HL-60/S4 treated with retinoic acid at 250 ng/mL for 4 days and 3 days (cell line): ENCODE measurements at regions not wholly inside any gene's neighbourhood (a gene's known extent, or its start where the extent isn't known, plus 50 kb on each side); places are given as distances from the start of the nearest gene placed in this dataset.

ENCODE experiments used
- in situ Hi-C: fragments of 300-500 bp; cut with MboI; formaldehyde crosslinking; loops from 2 replicates; pipeline ENCODE4 v1.7.0; 2022; ENCODE audit warnings: low sequenced_read_pairs

DNA sequence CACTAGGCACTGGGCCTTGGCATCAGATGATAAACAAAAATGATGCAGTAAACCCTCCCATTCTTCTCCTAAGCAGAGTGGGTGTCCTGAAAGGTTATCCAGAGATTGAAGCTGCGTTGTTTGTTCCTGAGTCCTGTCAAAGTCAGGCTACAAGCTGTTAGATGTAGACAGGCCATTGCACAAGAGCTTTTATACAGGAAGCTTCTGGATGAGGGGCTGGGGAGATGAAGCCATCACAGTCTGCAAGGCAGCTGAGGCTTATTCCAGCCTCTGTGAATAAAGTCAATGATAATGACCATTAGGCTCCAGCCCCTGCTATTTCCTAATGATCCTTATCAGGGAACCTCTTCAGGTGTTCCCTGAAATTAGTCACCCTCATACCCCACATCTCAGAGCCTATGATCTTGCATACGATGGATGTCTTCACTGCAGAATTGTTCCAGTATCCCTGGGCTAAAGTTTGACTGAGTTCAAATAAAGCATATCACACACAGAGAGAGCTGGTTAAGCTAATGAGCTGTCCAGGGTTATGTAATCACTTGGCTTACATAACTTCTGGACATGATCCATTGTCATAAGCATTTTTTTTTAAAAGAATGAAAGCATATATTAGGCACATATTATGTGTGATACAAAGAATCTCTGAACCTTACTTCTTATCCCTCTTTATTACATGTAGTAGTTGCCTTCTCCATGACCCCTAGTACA lies 337.1 kb upstream of the OR4E1 start:
- in situ Hi-C loops = no loop called here

DNA sequence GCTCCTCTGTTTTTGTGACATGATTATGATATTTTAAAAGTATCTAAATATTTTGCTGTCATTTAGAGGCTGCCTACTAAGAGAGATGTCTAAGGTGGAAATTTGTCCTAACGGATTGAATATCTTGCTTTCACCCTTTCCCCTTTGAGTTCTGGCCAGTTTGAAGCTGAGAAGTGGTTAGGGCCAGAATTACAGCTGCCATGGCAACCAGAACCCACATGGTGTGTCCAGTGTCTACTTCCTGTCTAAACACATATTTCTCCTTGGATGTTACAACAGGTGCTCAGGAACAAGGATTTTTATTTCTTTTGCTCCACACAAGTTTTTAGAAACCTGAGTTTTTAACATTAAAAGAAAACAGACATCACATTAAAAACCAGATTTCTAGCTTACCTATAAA lies 335.1 kb upstream of the OR4E1 start:
- in situ Hi-C loops = no loop called here

DNA sequence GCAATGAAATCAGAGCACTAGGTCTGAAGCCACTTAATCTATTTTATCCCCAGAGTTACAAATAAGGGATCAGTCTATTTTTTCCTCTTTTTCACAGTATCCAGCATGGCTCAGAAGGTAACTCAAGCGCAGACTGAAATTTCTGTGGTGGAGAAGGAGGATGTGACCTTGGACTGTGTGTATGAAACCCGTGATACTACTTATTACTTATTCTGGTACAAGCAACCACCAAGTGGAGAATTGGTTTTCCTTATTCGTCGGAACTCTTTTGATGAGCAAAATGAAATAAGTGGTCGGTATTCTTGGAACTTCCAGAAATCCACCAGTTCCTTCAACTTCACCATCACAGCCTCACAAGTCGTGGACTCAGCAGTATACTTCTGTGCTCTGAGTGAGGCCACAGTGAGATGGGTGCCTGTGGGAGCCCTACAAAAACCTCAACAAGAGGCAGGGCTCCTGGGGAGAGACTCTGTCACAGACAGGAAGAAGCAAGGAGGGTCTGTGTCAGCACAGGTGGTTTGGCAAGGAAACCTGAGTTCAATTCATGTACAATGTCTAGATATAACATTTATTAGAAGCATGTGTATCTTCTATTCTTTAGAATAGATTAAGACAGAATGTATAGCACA lies 334.3 kb upstream of the OR4E1 start:
- in situ Hi-C loops = no loop called here

DNA sequence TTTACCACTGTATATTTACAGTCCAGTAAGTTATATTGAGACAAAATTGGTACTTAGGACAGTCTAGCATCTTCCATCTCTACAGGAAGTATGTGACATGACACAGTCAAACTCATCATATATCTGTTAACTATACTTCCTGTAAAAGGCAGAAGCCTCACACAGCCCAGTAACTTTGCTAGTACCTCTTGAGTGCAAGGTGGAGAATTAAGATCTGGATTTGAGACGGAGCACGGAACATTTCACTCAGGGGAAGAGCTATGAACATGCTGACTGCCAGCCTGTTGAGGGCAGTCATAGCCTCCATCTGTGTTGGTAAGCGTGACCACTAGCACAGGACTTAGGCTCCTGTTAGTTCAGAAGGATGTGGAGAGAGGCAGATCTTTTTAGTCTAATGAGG lies 333.7 kb upstream of the OR4E1 start:
- in situ Hi-C loops = no loop called here

DNA sequence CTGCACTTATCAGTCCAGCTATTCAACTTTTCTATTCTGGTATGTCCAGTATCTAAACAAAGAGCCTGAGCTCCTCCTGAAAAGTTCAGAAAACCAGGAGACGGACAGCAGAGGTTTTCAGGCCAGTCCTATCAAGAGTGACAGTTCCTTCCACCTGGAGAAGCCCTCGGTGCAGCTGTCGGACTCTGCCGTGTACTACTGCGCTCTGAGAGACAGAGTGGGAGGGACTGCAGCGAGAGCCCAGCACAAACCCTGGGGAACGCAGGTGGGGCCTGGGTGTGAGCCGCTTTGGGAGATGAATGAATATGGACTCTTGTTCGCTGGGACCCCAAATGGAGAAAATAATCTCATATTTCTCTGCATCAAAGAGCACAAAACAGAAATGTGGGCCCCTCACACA lies 329.8 kb upstream of the OR4E1 start:
- in situ Hi-C loops = no loop called here

DNA sequence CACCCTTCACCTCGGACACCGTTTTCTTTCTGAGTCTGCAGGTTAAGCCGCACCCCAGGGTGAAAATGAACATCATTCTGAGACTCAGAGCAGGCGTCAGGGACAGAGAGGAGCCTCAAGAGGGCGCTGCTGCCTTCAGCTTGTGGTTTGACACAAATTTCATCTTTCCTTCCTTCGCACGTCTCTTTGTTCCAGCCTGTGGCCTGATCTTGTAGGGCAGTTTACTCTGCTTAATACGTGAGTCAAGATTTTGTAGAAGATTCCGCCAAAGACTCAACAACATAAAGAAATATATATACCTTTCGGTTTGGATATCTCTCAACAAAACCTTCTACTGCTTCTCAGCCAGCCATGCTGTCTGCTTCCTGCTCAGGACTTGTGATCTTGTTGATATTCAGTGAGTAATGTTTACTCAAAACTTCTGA lies 329.3 kb upstream of the OR4E1 start:
- in situ Hi-C loops = no loop called here

DNA sequence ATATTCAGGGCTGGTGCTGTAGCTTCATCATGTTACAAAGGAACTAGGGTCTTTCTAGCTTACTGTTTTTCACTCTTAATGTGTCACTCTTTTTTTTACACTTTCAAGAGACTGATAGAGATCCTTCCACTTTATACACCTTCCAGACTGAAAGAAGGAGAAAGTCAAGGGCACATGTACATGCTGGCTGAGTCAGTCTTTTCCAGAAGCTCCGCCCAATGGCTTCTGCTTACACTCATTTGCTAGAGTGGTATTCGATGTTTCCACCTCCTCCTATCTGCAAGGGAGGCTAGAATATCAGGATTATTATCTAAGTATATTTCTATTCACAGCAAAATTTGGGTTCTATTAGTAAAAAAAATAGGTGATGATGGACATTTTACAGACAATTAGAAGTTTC lies 325.8 kb upstream of the OR4E1 start:
- in situ Hi-C loops = no loop called here

DNA sequence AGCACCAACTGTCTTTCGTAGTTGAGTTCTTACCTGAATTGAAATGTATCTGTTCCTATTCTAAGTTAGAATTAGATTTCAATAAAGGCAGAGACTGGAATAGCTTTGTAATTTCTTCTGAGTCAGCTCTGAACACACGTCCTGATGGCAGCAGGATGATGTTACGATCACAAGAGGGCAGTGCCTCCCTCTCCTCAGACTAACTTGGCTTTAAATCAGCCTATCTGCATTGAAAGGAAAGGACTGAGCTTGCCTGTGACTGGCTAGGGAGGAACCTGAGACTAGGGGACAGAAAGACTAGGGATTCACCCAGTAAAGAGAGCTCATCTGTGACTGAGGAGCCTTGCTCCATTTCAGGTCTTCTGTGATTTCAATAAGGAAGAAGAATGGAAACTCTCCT lies 323.7 kb upstream of the OR4E1 start:
- in situ Hi-C loops = no loop called here

DNA sequence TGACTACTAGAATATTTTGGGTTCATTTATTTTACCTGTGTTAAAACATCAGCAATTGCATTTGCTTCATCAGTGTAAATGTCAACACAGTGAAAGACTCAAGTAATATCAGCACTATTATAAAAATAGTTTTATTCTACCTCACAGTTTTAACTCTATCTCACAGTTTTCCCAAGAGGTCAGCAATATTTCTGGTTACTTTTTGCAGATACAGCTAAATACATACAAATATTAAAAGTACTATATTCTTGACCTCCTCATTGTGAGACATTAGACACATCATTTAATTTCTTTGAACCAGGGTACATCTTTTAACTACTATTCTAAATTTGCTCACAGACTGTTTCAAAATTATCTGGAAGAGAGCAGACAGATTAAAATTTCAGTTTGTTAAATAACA lies 321.7 kb upstream of the OR4E1 start:
- in situ Hi-C loops = no loop called here

DNA sequence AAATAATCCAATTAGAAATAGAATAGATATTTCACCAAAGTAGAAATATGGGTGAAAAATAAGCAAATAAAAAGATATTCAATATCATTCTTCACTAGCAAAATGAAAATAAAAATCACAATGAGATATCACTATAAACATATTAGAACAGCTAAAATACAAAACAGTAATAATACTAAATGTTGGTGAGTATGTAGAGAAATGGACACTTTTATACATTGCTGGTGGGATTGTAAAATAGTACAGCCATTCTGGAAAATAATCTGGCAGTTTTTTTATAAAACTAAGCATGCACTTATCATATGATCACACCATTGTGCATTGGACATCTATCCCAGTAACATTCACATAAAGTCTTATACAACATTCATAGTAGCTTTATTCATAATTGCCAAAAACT lies 320.2 kb upstream of the OR4E1 start:
- in situ Hi-C loops = no loop called here

DNA sequence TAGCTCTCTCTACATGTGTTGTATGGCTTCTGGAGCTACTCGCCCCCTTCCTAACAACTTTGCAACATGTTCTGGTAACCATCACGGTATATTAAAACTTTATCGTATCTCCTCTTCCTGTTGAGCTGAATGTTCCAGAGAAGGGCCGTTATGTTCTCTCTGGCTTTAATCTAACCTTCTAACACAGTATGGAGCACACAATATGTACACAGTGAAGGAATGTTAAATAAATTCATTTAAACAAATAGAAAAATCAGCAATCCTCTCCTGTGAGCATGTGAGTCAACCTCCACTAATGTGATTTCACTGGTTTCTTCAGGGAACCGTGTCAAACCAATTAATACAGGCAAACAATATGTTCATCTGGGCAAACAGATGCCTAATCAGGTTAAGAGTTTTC lies 319.5 kb upstream of the OR4E1 start:
- in situ Hi-C loops = no loop called here

DNA sequence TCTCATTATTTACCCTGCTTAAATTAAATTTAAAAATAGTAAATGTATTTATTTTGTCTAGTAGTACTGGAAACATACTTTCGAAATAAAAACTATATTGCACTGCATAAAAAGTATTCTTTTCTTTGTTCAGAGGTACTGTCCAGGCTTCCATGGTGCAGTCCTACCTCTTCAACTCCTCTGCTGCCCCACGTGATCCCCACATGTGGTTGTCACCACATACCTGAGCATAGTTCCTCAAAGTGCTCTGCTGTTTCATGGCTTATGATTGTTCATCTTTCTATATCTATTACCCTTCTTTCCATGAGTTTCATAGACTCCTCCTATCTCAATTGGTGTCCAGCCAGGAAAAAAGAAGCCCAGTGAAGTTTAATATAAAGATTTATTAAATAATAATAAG lies 317.5 kb upstream of the OR4E1 start:
- in situ Hi-C loops = no loop called here

DNA sequence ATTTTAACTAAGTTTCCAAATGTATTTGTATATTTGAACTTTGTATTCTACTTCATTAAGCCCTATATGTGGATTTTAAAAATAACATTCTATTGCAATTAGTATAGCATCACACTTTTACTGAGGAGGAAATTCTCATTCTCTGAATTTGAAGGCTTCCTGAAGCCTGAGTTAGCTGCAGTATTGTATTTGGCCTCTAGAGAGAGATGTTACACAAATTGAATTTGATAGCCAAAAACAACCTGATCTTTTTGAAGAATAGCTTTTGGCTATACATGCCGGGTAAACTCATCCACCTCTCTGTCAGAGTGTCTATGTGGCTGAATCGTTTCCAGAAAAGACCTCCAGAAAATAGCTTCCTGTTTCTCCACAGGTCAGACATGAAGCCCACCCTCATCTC lies 316.5 kb upstream of the OR4E1 start:
- in situ Hi-C loops = no loop called here

DNA sequence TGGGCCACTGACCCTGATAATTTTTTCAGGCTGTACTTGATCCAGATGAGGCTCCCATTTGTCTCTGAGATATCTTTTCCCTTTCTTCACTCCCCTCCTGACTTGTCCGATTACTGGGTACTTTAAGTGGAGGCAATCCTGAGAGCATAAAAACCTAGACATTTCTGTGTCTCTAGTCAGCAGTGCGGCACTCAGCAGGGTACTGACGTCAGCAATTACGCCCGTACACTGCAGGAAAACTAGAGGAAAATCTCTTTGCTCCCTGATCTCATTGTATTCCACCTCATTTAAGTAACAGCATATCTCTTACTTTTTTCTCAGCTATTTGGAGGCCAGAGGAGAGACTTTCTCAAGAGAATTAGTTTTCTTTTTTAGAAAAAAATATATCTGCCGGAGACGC lies 315.5 kb upstream of the OR4E1 start:
- in situ Hi-C loops = no loop called here

DNA sequence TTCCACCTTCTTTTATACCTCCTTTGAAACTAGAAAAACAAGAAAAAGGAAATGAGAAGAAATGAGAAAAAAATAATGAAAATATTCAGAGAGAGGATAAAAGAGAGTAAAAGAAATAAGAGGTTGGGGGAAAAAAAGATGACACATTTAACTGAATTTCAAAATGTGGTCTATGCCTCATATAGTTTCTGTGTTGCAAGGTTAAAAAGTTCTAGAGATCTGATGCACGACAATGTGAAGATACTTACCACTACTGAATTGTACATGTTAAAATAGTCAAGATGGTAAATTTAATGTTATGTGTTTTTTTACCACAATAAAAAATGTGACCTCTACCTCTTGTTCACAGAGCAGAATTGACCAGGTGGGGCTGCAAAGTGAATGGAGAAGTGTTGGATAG lies 314.8 kb upstream of the OR4E1 start:
- in situ Hi-C loops = no loop called here

DNA sequence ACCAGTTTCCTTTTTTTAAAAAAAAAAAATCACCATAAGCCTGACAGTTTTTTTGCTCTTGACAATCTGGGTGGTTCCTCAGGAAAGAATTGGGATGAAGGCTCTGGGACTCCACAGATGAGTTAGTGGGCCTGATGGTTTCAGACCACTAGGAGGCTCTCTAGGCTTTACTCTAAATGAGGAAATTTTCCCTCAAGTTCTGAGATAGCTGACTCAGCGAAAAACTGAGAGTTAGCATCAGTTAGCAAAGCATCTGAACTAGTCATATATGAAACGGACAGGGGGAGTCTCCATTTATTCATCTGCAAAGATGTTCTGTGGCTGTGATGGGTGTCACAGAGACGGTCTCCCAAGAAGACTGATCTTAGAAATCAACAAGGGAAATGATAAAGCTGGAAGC lies 314.3 kb upstream of the OR4E1 start:
- in situ Hi-C loops = no loop called here

DNA sequence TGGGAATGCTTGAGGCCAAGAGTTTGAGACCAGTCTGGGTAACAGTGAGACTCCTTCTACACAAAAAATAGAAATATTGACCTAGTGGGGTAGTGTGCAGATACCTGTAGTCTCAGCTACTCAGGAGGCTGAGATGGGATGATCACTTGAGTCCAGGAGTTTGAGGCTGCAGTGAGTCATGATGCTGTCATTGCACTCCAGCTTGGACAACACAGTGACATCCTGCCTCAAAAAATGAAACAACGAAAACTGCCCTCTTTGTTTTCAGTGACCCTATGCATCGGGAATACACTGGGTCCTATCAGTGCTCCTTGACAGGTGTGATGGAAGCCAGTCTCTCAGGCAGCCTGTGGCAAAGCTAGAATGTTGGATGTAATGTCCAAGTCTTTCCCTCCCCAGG lies 311.5 kb upstream of the OR4E1 start:
- in situ Hi-C loops = no loop called here

DNA sequence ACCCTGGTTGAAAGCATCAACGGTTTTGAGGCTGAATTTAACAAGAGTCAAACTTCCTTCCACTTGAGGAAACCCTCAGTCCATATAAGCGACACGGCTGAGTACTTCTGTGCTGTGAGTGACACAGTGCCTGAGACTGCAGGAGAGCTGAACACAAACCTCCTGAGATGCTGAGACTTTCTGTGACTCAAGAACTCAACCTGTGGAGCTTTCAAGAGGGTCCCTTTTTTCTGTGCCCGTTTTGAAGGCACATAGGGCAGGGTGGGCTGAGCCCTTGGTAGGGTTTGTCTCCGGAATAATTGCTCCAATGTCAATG lies 305.3 kb upstream of the OR4E1 start:
- in situ Hi-C loops = no loop called here

DNA sequence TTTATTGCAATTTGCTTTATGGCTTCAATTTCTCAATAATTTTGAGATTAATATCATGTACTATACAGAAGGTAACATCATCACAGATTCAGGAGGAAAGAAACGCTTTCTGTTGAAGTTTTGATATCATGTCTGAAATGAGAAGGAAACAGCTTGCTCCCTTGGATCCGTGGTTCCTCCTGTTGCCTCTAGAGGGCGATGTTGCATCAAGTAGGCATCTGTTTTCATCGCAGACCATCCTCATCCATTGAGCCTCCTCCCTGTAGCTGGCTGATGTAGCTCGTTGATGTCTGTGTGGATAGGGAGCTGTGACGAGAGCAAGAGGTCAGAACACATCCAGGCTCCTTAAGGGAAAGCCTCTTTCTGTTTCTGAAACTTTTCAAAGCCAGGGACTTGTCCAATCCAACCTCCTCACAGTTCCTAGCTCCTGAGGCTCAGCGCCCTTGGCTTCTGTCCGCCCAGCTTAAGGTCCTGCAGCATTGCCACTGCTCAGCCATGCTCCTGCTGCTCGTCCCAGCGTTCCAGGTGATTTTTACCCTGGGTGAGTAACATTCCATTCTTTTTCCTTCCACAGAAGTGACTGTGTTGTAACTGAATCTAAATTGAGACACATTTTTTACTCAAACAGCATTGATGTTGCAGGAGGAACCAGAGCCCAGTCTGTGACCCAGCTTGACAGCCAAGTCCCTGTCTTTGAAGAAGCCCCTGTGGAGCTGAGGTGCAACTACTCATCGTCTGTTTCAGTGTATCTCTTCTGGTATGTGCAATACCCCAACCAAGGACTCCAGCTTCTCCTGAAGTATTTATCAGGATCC lies 304.8 kb upstream of the OR4E1 start:
- in situ Hi-C loops = no loop called here

DNA sequence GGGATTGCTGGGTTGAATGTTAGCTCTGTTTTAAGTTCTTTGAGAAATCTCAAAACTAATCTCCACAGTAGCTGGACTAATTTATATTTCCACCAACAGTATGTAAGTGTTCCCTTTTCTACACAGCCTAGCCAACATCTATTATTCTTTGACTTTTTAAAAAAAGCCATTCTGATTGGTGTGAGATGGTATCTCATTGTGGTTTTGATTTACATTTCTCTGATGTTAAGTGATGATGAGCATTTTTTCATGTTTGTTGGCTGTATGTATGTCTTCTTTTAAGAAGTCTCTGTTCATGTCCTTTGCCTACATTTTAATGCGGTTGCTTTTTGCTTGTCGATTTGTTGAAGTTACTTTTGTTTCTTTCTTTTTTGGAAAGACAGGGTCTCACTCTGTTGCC lies 301.1 kb upstream of the OR4E1 start:
- in situ Hi-C loops = no loop called here

DNA sequence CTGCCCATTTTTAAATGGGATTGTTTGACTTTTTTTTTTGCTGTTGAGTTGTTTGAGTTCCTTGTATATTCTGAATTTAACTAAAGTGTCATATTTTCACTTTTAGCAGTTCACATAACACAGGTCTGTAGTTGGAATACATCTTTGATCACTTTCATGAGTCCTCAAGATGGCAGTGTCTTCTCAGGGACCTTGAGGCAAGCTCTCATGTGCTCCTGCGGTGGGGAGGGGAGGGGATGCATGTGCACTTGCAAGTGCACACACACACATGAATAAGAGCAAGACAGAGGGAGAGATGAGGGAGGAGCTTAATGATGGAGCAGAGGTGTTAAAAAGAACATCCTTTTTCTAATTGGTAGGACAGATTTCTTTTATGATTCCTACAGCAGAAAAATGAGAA lies 291.4 kb upstream of the OR4E1 start:
- in situ Hi-C loops = no loop called here

DNA sequence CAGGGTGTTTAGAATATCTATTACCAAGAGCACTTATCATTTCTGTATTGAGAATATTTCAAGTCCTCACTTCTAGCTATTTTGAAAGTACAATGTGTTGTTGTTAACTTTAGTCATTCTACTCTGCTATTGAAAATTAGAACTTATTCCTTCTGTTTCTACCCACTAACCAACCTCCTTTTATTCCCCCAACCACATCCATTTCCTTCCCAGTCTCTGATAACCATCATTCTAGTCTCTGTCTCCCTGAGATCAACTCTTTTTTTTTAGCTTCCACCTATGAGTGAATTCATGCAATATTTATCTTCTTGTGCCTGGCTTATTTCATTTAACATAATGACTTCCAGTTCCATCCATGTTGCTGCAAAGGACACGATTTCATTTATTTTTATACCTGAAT lies 290.6 kb upstream of the OR4E1 start:
- in situ Hi-C loops = no loop called here
